ENCODE measurements at regions not wholly inside any gene's neighbourhood (a gene's known extent, or its start where the extent isn't known, plus 50 kb on each side); places are given as distances from the start of the nearest gene placed in this dataset.

- no peak for TF ChIP-seq CTCF (conservative IDR thresholded peaks at IDR 0.05; ENCODE audit: control insufficient read depth, insufficient read depth, low read depth, low read length)
Observed at GRCh38 chr11:10641912-10642697, 51.5 kb downstream of the IRAG1 start.

GRCh38 chr11:10641177-10641911, 52.2 kb downstream of the IRAG1 start:
- DNase-seq (ENCODE audit: low read depth) = no peak
- H3K4me3 ChIP-seq (ENCODE audit: control insufficient read depth, low read depth, low read length) = no peak overlapping the region
- TF ChIP-seq CTCF (conservative IDR thresholded peaks at IDR 0.05; ENCODE audit: control insufficient read depth, insufficient read depth, low read depth, low read length) = no peak

More at GRCh38 chr11:10641912-10642697, 51.5 kb downstream of the IRAG1 start:
- no peak overlapping the region for H3K4me3 ChIP-seq (ENCODE audit: control insufficient read depth, low read depth, low read length)
- no peak for DNase-seq (ENCODE audit: low read depth)

- no peak overlapping the region for H3K4me3 ChIP-seq (ENCODE audit: control insufficient read depth, low read depth, low read length)
- TF ChIP-seq CTCF (conservative IDR thresholded peaks at IDR 0.05; ENCODE audit: control insufficient read depth, insufficient read depth, low read depth, low read length) = no peak
- no peak for DNase-seq (ENCODE audit: low read depth)
Observed at GRCh38 chr11:10640308-10640707, 53.2 kb downstream of the IRAG1 start.

- H3K4me3 ChIP-seq (ENCODE audit: control insufficient read depth, low read depth, low read length) = no peak overlapping the region
- TF ChIP-seq CTCF (conservative IDR thresholded peaks at IDR 0.05; ENCODE audit: control insufficient read depth, insufficient read depth, low read depth, low read length) = no peak
- DNase-seq (ENCODE audit: low read depth) = peak; percentile 26
Observed at GRCh38 chr11:10639350-10639749, 54.2 kb downstream of the IRAG1 start.

GRCh38 chr11:10638316-10638925, 55.1 kb downstream of the IRAG1 start:
- DNase-seq (ENCODE audit: low read depth) = peak; percentile 73
- H3K4me3 ChIP-seq (ENCODE audit: control insufficient read depth, low read depth, low read length) = no peak overlapping the region
- no peak for TF ChIP-seq CTCF (conservative IDR thresholded peaks at IDR 0.05; ENCODE audit: control insufficient read depth, insufficient read depth, low read depth, low read length)

- no peak overlapping the region for H3K4me3 ChIP-seq (ENCODE audit: control insufficient read depth, low read depth, low read length)
- no peak for DNase-seq (ENCODE audit: low read depth)
- no peak for TF ChIP-seq CTCF (conservative IDR thresholded peaks at IDR 0.05; ENCODE audit: control insufficient read depth, insufficient read depth, low read depth, low read length)
Observed at GRCh38 chr11:10637731-10638151, 55.8 kb downstream of the IRAG1 start.

Measured in fibroblast of mammary gland (primary cell).